Activated CD8-positive, alpha-beta memory T cell treated with anti-CD3 and anti-CD28 coated beads for 48 hours (primary cell): ENCODE measurements at regions not wholly inside any gene's neighbourhood (a gene's known extent, or its start where the extent isn't known, plus 50 kb on each side); places are given as distances from the start of the nearest gene placed in this dataset.

Experiments
- DNase-seq, 3 experiments: peaks; one replicate each; pipeline ENCODE4 v3.0.0-alpha.2; 2020; ENCODE audit warnings: low read depth in 2 of 3, low spot score in 2 of 3

DNA sequence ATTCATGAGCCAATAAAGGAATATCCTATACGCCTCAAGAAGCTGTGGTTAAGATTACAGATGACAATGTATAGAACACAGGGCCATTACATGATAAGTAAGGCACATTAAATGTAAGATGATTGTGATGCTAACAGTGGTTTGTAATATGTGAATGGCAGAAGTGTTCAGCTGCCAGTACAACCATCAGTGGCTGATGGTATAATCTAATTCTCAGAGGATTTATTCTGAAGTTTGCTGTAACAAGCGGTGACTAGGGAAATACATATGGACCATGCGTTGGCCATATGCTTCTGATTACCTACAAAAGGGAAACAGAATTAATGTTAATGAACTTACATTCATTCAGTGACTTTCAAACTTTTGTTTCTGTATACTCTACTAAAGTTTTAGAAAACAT lies 750.8 kb upstream of the KLHL29 start:
- DNase-seq: no peak

DNA sequence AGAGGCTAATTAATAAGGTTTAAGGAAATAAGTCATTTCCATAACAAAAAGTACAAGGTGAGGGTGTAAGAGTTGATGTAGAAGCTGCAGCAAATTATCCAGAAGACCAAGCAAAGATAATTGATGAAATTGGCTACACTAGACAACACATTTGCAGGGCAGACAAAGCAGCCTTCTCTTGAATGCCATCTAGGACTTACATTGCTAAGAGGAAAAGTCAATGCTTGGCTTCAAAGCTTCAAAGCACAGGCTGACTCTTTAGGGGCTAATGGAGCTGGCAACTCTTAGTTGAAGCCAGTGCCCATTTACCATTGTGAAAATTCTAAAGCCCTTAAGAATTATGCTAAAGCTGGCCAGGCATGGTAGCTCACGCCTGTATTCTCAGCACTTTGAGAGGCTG lies 728.6 kb upstream of the KLHL29 start:
- DNase-seq: no peak

DNA sequence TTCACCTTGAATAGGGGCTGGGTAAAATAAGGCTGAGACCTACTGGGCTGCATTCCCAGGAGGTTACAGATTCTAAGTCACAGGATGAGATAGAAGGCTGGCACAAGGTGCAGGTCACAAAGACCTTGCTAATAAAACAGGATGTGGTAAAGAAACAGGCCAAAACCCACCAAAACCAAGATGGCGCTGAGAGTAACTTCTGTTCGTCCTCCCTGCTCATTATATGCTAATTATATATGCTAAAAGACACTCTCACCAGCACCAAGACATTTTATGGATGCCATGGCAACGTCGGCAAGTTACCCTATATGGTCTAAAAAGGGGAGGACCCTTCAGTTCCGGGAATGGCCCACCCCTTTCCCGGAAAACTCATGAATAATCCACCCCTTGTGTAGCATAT lies 711.5 kb upstream of the KLHL29 start:
- no peak for DNase-seq

DNA sequence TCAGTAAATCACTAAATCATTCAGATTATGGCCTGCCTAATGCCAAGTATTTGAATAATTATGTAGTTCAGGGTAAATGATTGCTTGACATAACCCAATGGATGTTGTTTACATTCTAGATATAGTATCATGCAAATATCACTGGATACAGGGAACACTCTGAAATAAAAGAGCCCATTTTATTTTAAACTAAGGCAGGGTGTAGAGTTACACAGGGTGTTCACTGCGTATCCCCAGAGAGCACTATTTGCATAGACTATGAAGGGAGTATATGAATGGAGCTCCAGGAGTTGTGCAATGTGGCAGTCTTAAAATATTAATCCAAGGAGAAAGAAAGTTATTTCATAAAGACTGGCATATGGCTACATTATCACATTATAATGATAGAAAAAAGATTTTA lies 701.1 kb upstream of the KLHL29 start:
- DNase-seq: no peak

DNA sequence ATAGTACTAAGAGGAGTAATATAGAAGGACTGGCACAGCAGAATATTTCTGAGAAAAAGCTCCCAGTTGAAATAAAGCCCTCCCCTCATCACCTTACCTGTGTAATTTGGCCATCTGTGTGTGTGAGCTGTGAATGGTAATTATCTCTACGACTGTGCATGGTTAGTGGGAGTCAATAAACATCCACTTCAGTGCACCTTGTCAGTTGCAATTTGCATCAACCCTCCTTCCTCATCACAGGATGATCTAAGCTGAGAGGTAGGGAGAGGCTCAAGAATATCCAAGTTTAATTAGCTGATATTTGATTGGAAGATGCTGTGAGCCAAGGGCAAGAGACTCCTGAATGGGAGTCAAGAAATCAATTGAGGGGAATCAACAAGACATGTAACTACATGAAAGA lies 694.9 kb upstream of the KLHL29 start:
- DNase-seq: no peak

DNA sequence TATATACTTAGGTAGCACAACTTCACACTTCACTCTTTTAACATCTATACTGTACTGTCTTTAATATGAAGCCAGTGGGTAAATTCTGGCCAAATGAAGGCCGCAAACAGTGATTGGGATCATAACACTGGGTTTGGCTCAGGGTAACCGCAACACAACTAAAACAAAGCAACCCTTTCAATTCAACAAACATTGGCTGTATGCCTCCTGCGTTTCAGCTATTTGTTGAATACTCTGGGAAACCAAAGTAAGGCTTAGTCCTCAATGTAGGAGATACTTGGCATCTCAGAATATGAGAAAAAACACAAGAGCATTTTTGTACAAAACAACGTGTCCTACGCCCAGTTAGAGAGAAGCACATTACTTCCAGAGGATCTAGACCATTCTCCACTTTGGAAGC lies 693.3 kb upstream of the KLHL29 start:
- DNase-seq: no peak

DNA sequence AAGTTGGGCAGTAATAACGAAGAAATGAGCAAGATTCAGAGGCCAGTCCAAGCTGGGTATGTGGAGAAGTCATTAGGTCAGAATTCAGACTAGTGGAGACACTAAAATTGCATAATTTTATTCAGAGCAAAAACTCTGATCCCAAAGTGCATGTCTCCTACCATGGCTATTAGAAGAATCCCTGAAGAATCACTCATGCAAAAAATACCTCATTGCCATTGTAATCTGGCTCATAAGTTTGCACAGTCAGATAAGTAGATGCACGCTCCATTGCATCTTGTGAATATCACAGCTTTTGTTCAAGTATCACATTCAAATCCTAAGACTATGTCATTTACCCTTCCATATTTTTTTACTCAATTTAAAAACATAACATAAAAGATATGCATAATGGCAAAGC lies 692.2 kb upstream of the KLHL29 start:
- DNase-seq: no peak

DNA sequence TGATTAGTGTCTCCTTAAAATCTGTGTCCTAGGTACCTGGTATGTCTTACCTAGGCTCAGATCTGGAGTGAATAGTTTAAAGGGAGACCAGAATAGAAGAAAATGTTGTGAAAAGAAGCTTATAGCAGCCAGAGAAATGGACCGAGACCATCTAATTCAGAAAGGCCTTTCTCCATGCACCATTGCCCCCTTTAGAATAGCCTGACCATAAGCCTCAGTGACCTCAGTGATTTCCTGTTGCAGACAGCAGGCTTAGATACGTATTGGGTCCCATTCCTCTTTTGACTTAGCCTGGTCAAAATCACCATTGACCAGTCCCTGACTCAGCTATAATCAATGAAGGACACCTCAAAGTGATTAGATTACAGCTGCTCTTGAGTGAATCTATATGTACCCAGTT lies 690.7 kb upstream of the KLHL29 start:
- DNase-seq: no peak

DNA sequence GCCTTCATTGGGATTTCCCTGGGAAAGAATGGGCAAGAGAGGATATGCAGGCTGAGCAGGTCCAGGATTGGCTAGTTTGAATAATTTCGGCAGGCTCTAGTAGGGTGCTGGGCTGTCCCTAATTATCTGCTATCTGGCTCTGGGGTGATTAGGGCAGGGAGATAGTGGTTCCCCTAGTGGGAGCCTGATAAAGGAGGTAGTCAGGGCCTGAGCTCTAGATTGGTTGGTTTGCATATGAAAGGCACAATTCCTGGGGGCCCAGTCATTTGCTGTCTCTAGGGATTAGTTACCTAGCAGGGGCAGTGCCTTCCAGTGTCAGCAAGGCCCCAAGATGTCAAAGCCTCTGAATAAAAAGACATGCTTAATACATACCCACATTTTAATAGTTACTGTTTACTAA lies 690.1 kb upstream of the KLHL29 start:
- no peak for DNase-seq

DNA sequence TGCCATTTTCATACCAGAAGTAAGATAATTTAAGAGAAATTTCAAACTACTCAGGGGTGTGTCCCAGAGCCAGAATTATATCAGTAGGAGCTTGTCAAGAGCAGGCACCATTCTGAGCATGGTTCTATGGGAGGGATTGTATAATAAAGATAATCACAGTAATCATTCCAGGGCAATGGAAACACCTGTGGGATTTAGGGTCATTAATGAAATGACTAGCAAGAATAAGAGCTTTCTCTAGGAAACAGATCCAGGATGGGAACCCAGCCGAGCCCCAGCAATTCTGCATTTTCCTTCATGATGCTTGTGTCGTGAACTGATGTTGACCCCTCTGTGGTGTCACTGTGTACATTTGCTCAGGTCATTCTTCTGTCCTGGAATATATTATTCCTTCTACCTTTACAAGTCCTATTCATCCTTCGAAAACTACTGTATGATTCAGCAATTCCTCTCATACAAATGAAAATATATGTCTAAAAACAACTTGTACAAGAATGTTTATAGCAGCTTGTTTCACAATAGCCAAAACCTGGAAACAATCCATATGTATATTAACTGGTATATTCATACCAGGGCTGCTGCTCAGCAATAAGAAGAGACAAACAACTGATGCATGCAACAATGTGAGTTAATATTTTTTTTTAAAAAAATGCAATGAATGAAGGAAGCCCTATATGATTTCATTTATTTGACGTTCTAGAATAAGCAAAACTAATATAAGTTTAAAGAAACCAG lies 687.8 kb upstream of the KLHL29 start:
- no peak for DNase-seq

DNA sequence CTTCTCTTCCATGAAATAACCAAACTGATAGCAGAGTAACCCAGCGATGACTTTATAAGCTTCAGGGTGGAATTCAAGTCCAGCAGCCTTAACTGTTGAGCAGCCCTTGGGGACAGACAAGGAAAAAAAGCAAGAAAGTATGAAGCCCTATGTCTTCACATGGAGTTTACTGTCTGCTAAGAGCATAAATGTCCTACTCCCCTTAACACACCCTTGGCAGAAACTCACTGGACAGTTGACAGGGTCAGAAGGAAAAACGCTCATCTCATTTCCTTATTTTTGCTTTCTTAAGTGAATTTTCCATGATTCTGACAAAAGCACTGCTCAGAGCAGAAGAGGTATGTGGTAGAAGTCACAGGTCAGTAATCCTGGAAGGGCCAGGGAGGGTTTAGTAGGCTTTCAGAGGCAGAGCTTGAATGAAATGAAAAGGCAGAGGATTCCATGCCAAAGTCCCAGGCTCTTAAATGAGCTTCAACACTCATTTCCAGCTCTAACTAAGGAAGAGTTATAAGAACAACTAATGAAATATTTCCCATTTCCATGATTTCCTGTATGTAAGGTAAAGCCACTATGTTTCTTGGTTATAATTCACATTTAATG lies 683.3 kb upstream of the KLHL29 start:
- no peak for DNase-seq

DNA sequence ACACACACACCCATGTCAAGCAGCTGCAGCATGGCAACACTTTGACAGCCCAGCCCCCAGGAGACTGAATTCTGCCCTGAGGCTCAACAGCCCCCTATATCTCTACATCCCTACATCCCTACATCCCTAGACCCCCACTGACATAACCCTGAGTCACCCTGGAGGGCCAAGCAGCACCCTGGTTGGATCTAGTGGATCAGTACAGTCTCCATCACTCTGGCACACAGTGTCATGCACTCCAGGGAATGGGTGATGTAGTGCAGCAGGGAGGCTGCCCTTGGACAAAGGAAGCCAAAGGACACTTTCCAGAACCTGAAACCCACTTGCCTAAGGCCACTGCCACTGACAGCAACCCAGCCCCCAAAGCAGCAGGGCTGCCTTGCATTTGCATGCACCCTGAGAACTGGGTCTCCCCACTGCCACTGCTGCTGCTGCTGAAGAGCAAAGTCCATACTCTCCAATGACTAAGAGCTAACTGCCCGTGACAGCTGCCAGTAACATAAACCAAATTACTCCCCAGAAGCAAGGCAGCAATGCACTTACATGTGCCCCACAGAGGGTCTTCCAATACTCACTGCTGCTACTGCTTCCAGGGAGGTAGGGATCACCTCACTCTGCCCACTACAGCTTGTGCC lies 681.6 kb upstream of the KLHL29 start:
- DNase-seq: no peak

DNA sequence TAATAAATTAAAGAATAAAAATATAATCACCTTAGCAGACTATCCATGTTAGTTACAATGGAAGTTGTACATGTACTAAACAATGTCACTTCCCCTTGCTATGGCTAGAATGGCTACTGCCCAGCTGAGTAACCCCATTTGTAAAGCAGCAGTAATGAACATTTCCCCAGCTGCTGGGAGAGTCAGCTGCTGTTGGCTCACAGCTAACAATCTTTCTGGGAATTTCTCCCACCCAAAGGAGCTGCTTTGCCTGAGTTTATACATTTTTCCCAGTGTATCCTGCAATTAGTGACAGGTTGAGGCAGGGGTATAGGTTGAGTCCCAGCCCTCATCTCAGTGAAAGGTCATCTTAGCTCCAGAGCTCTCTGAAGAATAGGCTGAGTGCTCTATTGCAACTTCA lies 665.6 kb upstream of the KLHL29 start:
- no peak for DNase-seq

DNA sequence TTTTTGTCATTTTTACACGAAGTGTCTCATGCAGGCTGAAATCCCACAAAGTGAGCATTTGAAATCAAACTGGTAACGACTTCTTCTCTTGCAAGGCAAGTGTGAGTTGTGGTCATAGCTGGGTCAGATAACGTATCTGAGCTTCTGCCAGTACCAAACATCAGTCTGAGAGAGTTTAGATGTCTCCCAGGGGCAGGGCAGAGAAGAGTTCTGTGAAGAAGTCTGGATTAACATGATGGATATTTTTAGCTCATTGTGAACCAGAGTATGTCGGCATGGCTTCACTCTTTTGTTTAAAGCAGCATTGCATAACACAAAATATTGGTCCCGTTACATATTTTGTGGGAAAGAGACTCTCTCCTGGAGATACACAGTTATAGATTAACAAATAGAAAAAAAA lies 655.5 kb upstream of the KLHL29 start:
- DNase-seq: no peak

DNA sequence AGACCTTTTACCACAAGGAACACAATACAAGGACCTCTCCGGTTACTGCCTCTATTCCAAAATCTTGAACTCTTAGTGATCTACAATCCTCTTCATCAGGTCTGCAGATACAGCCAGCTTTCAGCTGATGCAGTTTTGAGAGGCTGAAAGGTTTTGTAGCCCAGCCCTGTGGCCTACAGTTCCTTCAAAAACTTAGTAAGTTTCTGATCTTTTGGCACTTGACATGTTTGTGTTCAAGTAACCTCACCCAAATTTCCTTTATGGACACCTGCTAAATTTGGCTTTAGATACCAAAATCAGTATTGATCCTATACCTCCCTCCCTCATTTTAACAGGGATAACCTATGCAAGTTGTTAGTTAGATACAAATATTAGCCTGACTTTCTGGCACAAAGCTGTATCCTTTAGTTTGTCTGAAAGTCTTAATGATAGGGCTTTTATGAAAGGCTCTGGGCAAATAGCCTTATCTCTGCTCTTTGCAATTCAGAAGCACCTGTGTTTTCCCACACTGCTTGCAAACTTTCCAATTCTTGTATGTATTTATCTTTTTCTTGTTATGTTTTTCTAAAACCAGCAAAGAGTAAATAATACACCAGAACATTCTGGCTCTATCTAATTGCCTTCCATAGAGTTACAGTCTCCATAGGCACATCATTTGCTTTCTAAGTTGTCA lies 650.5 kb upstream of the KLHL29 start:
- DNase-seq: no peak

DNA sequence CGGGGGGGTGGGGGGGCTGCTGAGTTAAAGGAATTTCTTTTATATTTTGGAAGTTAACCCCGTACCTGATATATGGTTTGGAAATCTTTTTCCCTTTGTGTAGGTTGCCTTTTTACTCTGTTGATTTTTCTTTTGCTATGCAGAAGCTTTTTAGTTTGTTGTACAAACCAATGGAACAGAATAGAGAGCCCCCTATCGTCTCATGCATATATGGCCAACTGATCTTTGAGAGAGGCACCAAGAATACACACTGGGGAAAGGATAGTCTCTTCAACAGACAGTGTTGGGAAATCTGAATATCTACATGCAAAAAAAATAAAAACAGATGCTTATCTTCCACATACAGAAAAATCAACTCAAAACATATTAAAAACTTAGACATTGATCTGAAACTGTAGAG lies 647.8 kb upstream of the KLHL29 start:
- DNase-seq: no peak

DNA sequence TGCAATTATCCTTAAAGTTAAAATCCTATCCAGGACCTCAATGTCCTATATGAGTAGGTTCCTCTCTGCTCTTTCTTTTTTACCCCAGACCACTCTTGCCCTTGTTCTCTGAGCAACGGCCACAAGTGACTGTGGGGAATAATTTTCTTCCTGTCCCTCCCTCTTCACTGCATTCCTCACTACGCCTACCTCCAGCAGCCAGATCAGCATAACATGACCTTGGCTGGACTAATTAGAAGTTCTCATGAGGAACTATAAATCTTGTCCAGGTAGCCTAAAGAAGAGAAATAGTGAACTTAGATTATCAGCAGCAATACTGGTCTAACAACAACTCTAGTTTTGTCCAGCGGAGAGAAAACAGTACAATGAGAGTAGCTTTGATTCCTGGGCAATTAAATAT lies 643.8 kb upstream of the KLHL29 start:
- DNase-seq: no peak

DNA sequence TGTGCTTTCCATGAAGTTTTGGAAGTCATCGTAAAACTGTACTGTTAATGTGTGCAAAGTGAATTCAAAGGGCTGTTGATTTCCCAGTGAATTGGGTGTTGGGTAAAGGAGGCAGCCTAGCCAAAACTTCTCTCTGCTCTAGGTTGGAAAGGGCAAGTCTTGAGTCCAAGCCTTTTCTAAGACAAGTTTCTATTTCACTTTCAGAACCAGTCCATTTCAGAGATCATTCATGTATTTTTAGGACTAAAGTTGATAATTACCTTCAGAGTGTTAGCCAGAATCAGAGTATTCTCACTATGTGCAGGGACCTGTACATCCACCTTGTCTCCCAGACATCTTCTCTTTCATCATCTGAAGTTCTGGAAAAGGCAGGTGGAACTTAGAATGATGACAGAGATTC lies 636.1 kb upstream of the KLHL29 start:
- DNase-seq: no peak

DNA sequence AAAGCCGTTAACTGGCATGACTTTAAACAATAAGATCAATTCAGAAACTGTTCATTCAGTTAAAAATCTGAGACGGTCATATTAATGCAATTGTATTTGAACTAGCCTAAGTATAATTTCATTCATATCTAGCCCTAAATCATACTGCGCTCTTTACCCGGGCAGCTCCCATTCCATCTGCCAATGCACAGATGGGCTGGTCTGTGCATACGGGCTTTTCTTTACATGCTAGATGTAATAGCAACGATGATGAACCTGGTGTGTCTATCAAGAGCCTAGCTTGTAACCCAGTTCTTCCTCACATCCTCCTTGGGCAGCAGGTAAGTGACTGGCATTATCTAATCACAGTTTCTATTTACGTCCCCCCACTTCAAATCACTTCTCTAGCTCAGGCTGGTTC lies 631.5 kb upstream of the KLHL29 start:
- no peak for DNase-seq

DNA sequence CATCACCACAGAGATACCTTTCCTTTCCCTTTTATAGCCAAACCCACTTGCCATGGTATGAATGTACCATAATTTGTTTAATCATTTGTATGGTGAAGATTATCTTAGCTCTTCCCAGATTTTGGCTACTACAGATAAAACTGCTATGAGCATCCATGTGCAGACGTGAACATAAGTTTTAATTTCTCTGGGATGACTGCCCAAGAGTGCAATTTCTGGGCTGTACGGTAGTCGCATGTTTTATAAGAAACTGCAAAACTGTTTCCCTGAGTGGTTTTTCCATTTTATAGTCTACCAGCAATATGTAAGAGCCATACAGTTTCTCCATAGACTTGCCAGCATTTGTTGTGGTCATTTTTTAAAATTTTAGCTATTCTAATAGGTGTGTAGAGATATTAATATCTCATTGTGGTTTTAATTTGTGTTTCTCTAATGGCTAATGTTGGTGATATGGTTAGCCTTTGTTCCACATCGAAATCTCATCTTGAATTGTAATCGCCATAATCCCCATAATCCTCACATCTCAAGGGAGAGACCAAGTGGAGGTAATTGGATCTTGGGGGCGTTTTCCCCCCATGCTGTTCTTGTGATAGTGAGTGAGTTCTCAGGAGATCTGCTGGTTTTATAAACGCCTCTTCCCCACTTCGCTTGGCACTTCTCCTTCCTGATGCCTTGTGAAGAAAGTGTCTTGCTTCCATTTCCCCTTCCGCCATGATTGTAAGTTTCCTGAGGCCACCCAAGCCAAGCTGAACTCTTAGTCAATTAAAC lies 628.5 kb upstream of the KLHL29 start:
- DNase-seq: no peak

DNA sequence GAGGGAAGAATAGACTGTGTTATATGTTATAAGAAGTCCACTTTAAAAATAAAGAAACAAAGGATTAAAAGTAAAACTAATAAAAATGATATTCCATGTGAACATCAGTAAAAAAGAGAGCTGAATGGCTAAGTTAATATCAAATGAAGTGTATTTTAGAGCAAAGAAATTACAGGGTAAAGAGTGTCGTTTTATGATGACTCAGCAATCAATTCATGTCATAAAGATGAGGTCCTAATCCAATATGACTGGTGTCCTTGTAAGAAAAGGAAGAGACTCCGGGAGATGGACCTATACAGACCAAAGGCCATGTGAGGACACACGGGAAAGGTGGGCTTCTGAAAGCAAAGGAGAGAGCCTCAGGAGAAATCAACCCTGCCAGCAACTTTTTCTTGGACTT lies 615.5 kb upstream of the KLHL29 start:
- no peak for DNase-seq

DNA sequence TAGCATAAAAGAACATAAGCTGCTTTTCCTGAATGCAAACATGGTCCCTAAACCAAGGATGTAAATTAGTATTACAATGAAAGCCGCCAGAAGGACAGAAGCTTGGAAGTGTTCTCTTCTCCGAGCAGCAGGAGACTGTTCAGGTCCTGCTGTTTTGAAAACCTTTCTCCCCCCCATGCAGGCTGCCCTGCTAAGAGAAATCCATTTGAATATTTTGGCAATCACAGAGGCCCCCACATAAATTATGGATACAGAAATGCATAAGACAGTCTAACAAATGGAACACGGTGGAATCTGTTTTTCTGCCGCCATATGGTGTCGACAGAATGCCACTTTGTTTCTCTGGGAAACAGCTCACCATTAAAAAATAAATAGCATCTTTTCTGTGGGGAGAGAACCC lies 600.4 kb upstream of the KLHL29 start:
- no peak for DNase-seq
